Loucy (cell line): ENCODE measurements at regions not wholly inside any gene's neighbourhood (a gene's known extent, or its start where the extent isn't known, plus 50 kb on each side); places are given as distances from the start of the nearest gene placed in this dataset.

Experiments used
- H2AFZ ChIP-seq: fragments of 200-600 bp; sonication (generic); 2 replicates; pipeline ENCODE4 v1.6.0; 2016; ENCODE audit warnings: antibody characterized with exemption, mild to moderate bottlenecking, low read length, moderate library complexity
- H3F3A ChIP-seq: fragments of 200-600 bp; 2 replicates; pipeline ENCODE4 v1.6.0; 2016; ENCODE audit warnings: antibody characterized with exemption, low read depth, mild to moderate bottlenecking
- H3K27me3 ChIP-seq: fragments of 200-600 bp; sonication (generic); 2 replicates; pipeline ENCODE4 v1.6.1; 2014; ENCODE audit warnings: low read length, mild to moderate bottlenecking; ENCODE audit not compliant: insufficient read depth, poor library complexity, severe bottlenecking
- H3K36me3 ChIP-seq: fragments of 200-600 bp; sonication (generic); 2 replicates; pipeline ENCODE4 v1.6.1; 2016; ENCODE audit warnings: low read length; ENCODE audit not compliant: insufficient read depth
- H3K4me1 ChIP-seq: fragments of 200-600 bp; sonication (generic); 2 replicates; pipeline ENCODE4 v1.5.1; 2014; ENCODE audit warnings: low read length, mild to moderate bottlenecking; ENCODE audit not compliant: insufficient read depth, poor library complexity, severe bottlenecking
- H3K4me2 ChIP-seq: fragments of 200-600 bp; sonication (generic); 2 replicates; pipeline ENCODE4 v1.6.0; 2014; ENCODE audit warnings: antibody characterized with exemption, low read length, low read depth, mild to moderate bottlenecking; ENCODE audit not compliant: poor library complexity, severe bottlenecking
- H3K4me3 ChIP-seq: fragments of 200-600 bp; sonication (generic); 2 replicates; pipeline ENCODE4 v1.5.1; 2014; ENCODE audit warnings: low read length, mild to moderate bottlenecking, mixed read lengths; ENCODE audit not compliant: poor library complexity, severe bottlenecking
- H3K79me2 ChIP-seq: fragments of 200-600 bp; sonication (generic); 2 replicates; pipeline ENCODE4 v1.6.1; 2014; ENCODE audit warnings: low read length; ENCODE audit not compliant: insufficient read depth
- H3K9ac ChIP-seq: fragments of 200-600 bp; sonication (generic); 2 replicates; pipeline ENCODE4 v1.6.0; 2014; ENCODE audit warnings: mild to moderate bottlenecking, low read depth, low read length, moderate library complexity; ENCODE audit not compliant: poor library complexity, severe bottlenecking
- H3K9me2 ChIP-seq: fragments of 200-600 bp; sonication (generic); replicated peaks from 2 replicates; pipeline ENCODE4 v1.6.1; 2016; ENCODE audit warnings: low read depth, low read length, mixed read lengths
- H3K9me3 ChIP-seq: fragments of 200-600 bp; sonication (generic); 2 replicates; pipeline ENCODE4 v1.6.1; 2014; ENCODE audit warnings: mild to moderate bottlenecking, antibody characterized with exemption, low read length, low read depth; ENCODE audit not compliant: insufficient read depth
- H4K20me1 ChIP-seq: fragments of 200-600 bp; sonication (generic); 2 replicates; pipeline ENCODE4 v1.6.0; 2014; ENCODE audit warnings: antibody characterized with exemption, low read length, mild to moderate bottlenecking; ENCODE audit not compliant: insufficient read depth, poor library complexity, severe bottlenecking
- CTCF ChIP-seq: fragments of 200-600 bp; sonication (generic); conservative IDR thresholded peaks from 2 replicates; pipeline ENCODE4 v1.5.1; 2014; ENCODE audit warnings: mild to moderate bottlenecking, antibody characterized with exemption, low read length
- EZH2phosphoT487 ChIP-seq: fragments of 200-600 bp; IDR thresholded peaks from 2 replicates; pipeline ENCODE4 v1.6.1; 2018; ENCODE audit warnings: antibody characterized with exemption, mild to moderate bottlenecking, moderate library complexity, borderline replicate concordance

GRCh38 chr2:168323529-168324021 is 76.2 kb upstream of the STK39 start:
- Histone ChIP-seq H3K9me3 (peaks cover 5% of the 10 kb centered on the region; the same call in 1 of the 2 replicates), H4K20me1 (no peaks in the 10 kb centered on the region), H3F3A (no peaks in the 10 kb centered on the region), H3K27me3 (no peaks in the 10 kb centered on the region), H3K9ac (no peak overlapping the region), H3K4me1 (no peaks in the 10 kb centered on the region), H3K4me3 (no peak overlapping the region), H3K36me3 (no peaks in the 10 kb centered on the region), H3K4me2 (no peak overlapping the region), H3K9me2 (no peaks in the 10 kb centered on the region), H3K79me2 (no peaks in the 10 kb centered on the region), H2AFZ (no peak overlapping the region)
- TF ChIP-seq CTCF (no peak), EZH2phosphoT487 (no peak)

- Histone ChIP-seq H3K4me1 (no peaks in the 10 kb centered on the region), H3K4me3 (no peak overlapping the region)
Measured at GRCh38 chr2:168326572-168326971, 79.2 kb upstream of the STK39 start.

GRCh38 chr2:168327328-168327727 is 79.9 kb upstream of the STK39 start:
- no peaks in the 10 kb centered on the region for H3K9me2 ChIP-seq

More at GRCh38 chr2:168326572-168326971, 79.2 kb upstream of the STK39 start:
- H3K9me3 ChIP-seq: peaks cover 16% of the 10 kb centered on the region
- no peak overlapping the region for H2AFZ ChIP-seq
- no peak overlapping the region for H3K9ac ChIP-seq
- no peak for TF ChIP-seq EZH2phosphoT487
- no peaks in the 10 kb centered on the region for H3F3A ChIP-seq
- no peak overlapping the region for H3K4me2 ChIP-seq
- H3K9me2 ChIP-seq: no peaks in the 10 kb centered on the region
- no peaks in the 10 kb centered on the region for H4K20me1 ChIP-seq
- H3K27me3 ChIP-seq: no peaks in the 10 kb centered on the region
- no peaks in the 10 kb centered on the region for H3K79me2 ChIP-seq
- no peaks in the 10 kb centered on the region for H3K36me3 ChIP-seq

More at GRCh38 chr2:168327328-168327727, 79.9 kb upstream of the STK39 start:
- H3K9ac ChIP-seq: no peak overlapping the region
- no peaks in the 10 kb centered on the region for H3K36me3 ChIP-seq
- H3K9me3 ChIP-seq: peaks cover 16% of the 10 kb centered on the region
- no peak overlapping the region for H2AFZ ChIP-seq
- no peaks in the 10 kb centered on the region for H3K4me1 ChIP-seq
- H4K20me1 ChIP-seq: no peaks in the 10 kb centered on the region
- no peak overlapping the region for H3K4me3 ChIP-seq
- no peaks in the 10 kb centered on the region for H3K79me2 ChIP-seq
- no peak overlapping the region for H3K4me2 ChIP-seq
- no peak for TF ChIP-seq EZH2phosphoT487
- TF ChIP-seq CTCF: no peak
- no peaks in the 10 kb centered on the region for H3F3A ChIP-seq
- no peaks in the 10 kb centered on the region for H3K27me3 ChIP-seq
